ENCODE measurements at regions not wholly inside any gene's neighbourhood (a gene's known extent, or its start where the extent isn't known, plus 50 kb on each side); places are given as distances from the start of the nearest gene placed in this dataset.
"Not testable (repeated sequence)": the region's sequence is repeated elsewhere in the genome, so short reads cannot be mapped to it uniquely, and the experiment has no call there.

- no peak for DNase-seq
Observed at GRCh38 chr6:74953708-74954107, 252.1 kb downstream of the COL12A1 start.

- no peak for DNase-seq
Observed at GRCh38 chr6:74946961-74947360, 258.9 kb downstream of the COL12A1 start.

- DNase-seq = no peak
Observed at GRCh38 chr6:74942130-74942529, 263.7 kb downstream of the COL12A1 start.

- DNase-seq = no peak
Observed at GRCh38 chr6:74941424-74941823, 264.4 kb downstream of the COL12A1 start.

GRCh38 chr6:74939721-74940620, 265.9 kb downstream of the COL12A1 start:
- no peak for DNase-seq

GRCh38 chr6:74939151-74939708, 266.6 kb downstream of the COL12A1 start:
- peak; percentile 84 for DNase-seq

- no peak for DNase-seq
Observed at GRCh38 chr6:74937936-74938335, 267.9 kb downstream of the COL12A1 start.

GRCh38 chr6:74936886-74937285, 269.0 kb downstream of the COL12A1 start:
- DNase-seq = no peak

GRCh38 chr6:74932232-74932888, 273.5 kb downstream of the COL12A1 start:
- DNase-seq = peak; percentile 11

- no peak for DNase-seq
Observed at GRCh38 chr6:74931558-74931957, 274.3 kb downstream of the COL12A1 start.

- no peak for DNase-seq
Observed at GRCh38 chr6:74928203-74928602, 277.6 kb downstream of the COL12A1 start.

GRCh38 chr6:74927299-74927698, 278.6 kb downstream of the COL12A1 start:
- DNase-seq = no peak

- DNase-seq = no peak
Observed at GRCh38 chr6:74925683-74926082, 280.2 kb downstream of the COL12A1 start.

- DNase-seq = no peak
Observed at GRCh38 chr6:74914888-74915287, 291.0 kb downstream of the COL12A1 start.

GRCh38 chr6:74912234-74912633, 293.6 kb downstream of the COL12A1 start:
- DNase-seq = no peak

- DNase-seq = no peak
Observed at GRCh38 chr6:74902846-74903245, 303.0 kb downstream of the COL12A1 start.

GRCh38 chr6:74902089-74902488, 303.8 kb downstream of the COL12A1 start:
- DNase-seq = no peak

GRCh38 chr6:74901576-74901975, 304.3 kb downstream of the COL12A1 start:
- DNase-seq = no peak

GRCh38 chr6:74899416-74899815, 306.4 kb downstream of the COL12A1 start:
- DNase-seq = peak; percentile 63

GRCh38 chr6:74892091-74892490, 313.8 kb downstream of the COL12A1 start:
- no peak for DNase-seq

GRCh38 chr6:74891349-74891831, 314.5 kb downstream of the COL12A1 start:
- DNase-seq = no peak

- DNase-seq = no peak
Observed at GRCh38 chr6:74889635-74890034, 316.2 kb downstream of the COL12A1 start.

GRCh38 chr6:74888741-74889140, 317.1 kb downstream of the COL12A1 start:
- not testable (repeated sequence) for DNase-seq

GRCh38 chr6:74879976-74880375, 325.9 kb downstream of the COL12A1 start:
- no peak for DNase-seq
